Caco-2 (cell line): ENCODE measurements at regions not wholly inside any gene's neighbourhood (a gene's known extent, or its start where the extent isn't known, plus 50 kb on each side); places are given as distances from the start of the nearest gene placed in this dataset.

Experiments
- BruUV-seq: library from RNA; stranded (reverse); fragments of 400-500 nt; replicated peaks from 2 replicates; lab custom pipeline; 2021; lab: Mats Ljungman, UMichigan
- CTCF ChIA-PET: fragments of 300-600 bp; sonication (Branson Sonifier 250); formaldehyde crosslinking; loops from one replicate; lab custom pipeline; 2022; ENCODE audit warnings: antibody characterized with exemption; lab: Charles Lee
- POLR2A ChIA-PET: fragments of 300-600 bp; sonication (Branson Sonifier 250); formaldehyde crosslinking; loops from one replicate; lab custom pipeline; 2022; ENCODE audit warnings: antibody characterized with exemption; lab: Charles Lee
- DNase-seq, 2 experiments: peaks; one replicate each; pipeline versions ENCODE4 v3.0.0 to v3.0.0-alpha.2; 2020 to 2022
- H3K27me3 ChIP-seq: replicated peaks from 2 replicates; pipeline ENCODE4 v1.6.0; 2011; ENCODE audit warnings: low read length; ENCODE audit not compliant: control insufficient read depth, insufficient read depth
- H3K36me3 ChIP-seq: 2 replicates; pipeline ENCODE4 v1.5.1; 2011; ENCODE audit warnings: low read length; ENCODE audit not compliant: control insufficient read depth, insufficient read depth
- H3K4me1 ChIP-seq: fragments of 250-450 bp; sonication (Bioruptor Pico); 2 replicates; pipeline ENCODE4 v1.5.1; 2020; ENCODE audit warnings: mild to moderate bottlenecking
- H3K4me3 ChIP-seq: 2 replicates; pipeline ENCODE4 v1.5.1; 2011; ENCODE audit warnings: low read depth, mild to moderate bottlenecking, control low read depth, low read length
- H3K9me3 ChIP-seq: fragments of 250-450 bp; sonication (Bioruptor Pico); 2 replicates; pipeline ENCODE4 v1.5.1; 2020; ENCODE audit warnings: mild to moderate bottlenecking, moderate library complexity
- H3K27ac Mint-ChIP-seq: one replicate; pipeline ENCODE4 v1.8.0; 2022; ENCODE audit warnings: mixed read lengths; ENCODE audit not compliant: unreplicated experiment
- H3K27me3 Mint-ChIP-seq: one replicate; pipeline ENCODE4 v1.8.0; 2022; ENCODE audit warnings: mixed read lengths; ENCODE audit not compliant: insufficient read depth, unreplicated experiment
- H3K36me3 Mint-ChIP-seq: one replicate; pipeline ENCODE4 v1.8.0; 2022; ENCODE audit warnings: mild to moderate bottlenecking, mixed read lengths; ENCODE audit not compliant: insufficient read depth, unreplicated experiment
- H3K4me1 Mint-ChIP-seq: one replicate; pipeline ENCODE4 v1.8.0; 2022; ENCODE audit warnings: low read depth, mixed read lengths; ENCODE audit not compliant: unreplicated experiment
- H3K4me3 Mint-ChIP-seq: one replicate; pipeline ENCODE4 v1.8.0; 2022; ENCODE audit warnings: mild to moderate bottlenecking, moderate library complexity, mixed read lengths; ENCODE audit not compliant: unreplicated experiment
- H3K9me3 Mint-ChIP-seq: one replicate; pipeline ENCODE4 v1.8.0; 2022; ENCODE audit warnings: mixed read lengths; ENCODE audit not compliant: unreplicated experiment
- intact Hi-C: fragments of 100-400 bp; cut with micrococcal nuclease; formaldehyde crosslinking; loops from one replicate; pipeline ENCODE4 v1.10.0; 2022; ENCODE audit not compliant: unreplicated experiment
- TF ChIP-seq, protein P1 (sequence below), 2 experiments: fragments of 200-600 bp in 1 of 2; IDR thresholded peaks; 1 replicate in 1 of 2; 2 replicates in 1 of 2; pipeline versions ENCODE4 v1.5.1 to v1.8.0; 2011 to 2022; ENCODE audit warnings: antibody characterized with exemption in 1 of 2, control low read depth in 1 of 2, inconsistent platforms in 1 of 2, low read depth in 1 of 2, low read length in 1 of 2, mild to moderate bottlenecking in 1 of 2, moderate library complexity in 1 of 2; ENCODE audit not compliant: insufficient read depth in 1 of 2, severe bottlenecking in 1 of 2, unreplicated experiment in 1 of 2

DNA sequence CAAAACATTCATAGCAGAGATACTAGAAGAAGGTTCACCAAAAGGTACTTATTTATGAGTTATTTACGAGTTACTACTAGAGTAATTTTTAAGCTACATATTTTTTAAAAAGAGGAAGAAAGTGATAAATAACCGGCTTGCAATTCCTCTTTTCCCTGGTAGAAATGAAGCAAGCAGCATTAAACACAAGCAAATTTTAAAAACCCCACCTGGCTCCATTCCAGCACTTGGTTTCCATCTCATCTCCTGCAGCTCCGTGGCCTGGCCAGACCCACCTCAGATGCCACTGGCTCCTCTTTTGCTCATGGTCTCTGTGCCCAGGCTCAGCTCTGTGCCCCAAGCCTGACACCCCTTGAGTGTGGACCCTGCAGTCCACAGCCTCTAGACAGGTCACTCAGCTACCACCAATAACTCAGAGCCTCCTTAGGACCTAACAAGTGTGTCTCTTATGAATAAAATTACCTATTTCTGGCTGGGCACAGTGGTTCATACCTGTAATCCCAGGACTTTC is 479.5 kb downstream of the TNS3 start:
- no peaks in the 10 kb centered on the region for H3K9me3 ChIP-seq
- intact Hi-C loops = no loop called here
- POLR2A ChIA-PET = no interaction called here
- H3K36me3 ChIP-seq = no peaks in the 10 kb centered on the region
- Mint-ChIP-seq H3K27ac (no peak overlapping the region), H3K27me3 (peaks cover 4% of the 10 kb centered on the region), H3K9me3 (no peaks in the 10 kb centered on the region), H3K4me1 (no peaks in the 10 kb centered on the region), H3K36me3 (no peaks in the 10 kb centered on the region), H3K4me3 (no peak overlapping the region)
- CTCF ChIA-PET = no interaction called here
- TF ChIP-seq, protein P1, sequence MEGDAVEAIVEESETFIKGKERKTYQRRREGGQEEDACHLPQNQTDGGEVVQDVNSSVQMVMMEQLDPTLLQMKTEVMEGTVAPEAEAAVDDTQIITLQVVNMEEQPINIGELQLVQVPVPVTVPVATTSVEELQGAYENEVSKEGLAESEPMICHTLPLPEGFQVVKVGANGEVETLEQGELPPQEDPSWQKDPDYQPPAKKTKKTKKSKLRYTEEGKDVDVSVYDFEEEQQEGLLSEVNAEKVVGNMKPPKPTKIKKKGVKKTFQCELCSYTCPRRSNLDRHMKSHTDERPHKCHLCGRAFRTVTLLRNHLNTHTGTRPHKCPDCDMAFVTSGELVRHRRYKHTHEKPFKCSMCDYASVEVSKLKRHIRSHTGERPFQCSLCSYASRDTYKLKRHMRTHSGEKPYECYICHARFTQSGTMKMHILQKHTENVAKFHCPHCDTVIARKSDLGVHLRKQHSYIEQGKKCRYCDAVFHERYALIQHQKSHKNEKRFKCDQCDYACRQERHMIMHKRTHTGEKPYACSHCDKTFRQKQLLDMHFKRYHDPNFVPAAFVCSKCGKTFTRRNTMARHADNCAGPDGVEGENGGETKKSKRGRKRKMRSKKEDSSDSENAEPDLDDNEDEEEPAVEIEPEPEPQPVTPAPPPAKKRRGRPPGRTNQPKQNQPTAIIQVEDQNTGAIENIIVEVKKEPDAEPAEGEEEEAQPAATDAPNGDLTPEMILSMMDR (IDR thresholded peaks at IDR 0.05; ENCODE audit: insufficient read depth in 1 of 2, low read depth in 1 of 2, low read length in 1 of 2, severe bottlenecking in 1 of 2, unreplicated experiment in 1 of 2) = no peak
- H3K4me3 ChIP-seq = no peak overlapping the region
- DNase-seq = no peak
- no TSS peak for BruUV-seq
- H3K4me1 ChIP-seq = no peaks in the 10 kb centered on the region
- no peaks in the 10 kb centered on the region for H3K27me3 ChIP-seq

DNA sequence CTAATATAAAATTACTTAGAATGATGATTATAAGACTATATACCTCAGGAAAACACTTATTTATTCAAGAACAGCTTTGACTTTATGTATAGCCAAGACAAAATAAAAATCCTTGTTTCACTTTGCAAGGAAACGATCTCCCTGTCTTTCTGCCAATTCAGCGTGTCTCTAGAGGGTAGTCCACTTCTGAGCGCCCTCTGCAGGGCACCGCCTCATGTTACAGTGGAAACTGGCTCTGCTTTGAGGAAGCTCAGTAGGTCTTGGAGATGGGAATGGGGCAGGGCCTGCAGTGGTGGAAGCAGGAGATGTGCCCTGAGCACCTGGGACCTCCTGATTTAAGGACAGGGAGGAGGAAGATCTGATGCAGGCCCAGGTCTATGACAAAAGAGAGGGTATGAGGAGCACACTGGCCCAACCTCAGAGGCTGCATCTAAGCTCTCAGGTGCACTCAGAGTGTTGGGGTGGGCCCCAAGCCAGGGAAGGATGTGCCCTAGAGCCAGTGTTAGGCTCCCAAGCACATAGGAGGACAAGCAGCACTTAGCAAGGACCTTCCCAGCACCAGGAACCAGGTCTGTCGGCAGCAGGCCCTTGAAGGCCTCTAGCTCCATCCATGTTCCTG is 481.0 kb downstream of the TNS3 start:
- H3K4me3 ChIP-seq = no peak overlapping the region
- H3K27me3 ChIP-seq = no peaks in the 10 kb centered on the region
- Mint-ChIP-seq H3K36me3 (no peaks in the 10 kb centered on the region), H3K27me3 (no peaks in the 10 kb centered on the region), H3K9me3 (no peaks in the 10 kb centered on the region), H3K4me3 (no peak overlapping the region), H3K4me1 (no peaks in the 10 kb centered on the region), H3K27ac (no peak overlapping the region)
- ChIA-PET POLR2A (no interaction called here), CTCF (interaction anchor here (0.7 to 1.0 kb wide), 3 partner anchors 13 to 157 kb away, joined by 3 read pairs; no protein-coding TSS in a partner anchor)
- no TSS peak for BruUV-seq
- no peaks in the 10 kb centered on the region for H3K9me3 ChIP-seq
- H3K36me3 ChIP-seq = no peaks in the 10 kb centered on the region
- intact Hi-C loops = no loop called here
- peak in 1 of 2 experiments; percentile 49 for DNase-seq
- TF ChIP-seq, protein P1 (IDR thresholded peaks at IDR 0.05; ENCODE audit: insufficient read depth in 1 of 2, low read depth in 1 of 2, low read length in 1 of 2, severe bottlenecking in 1 of 2, unreplicated experiment in 1 of 2) = peak; percentile 45 to 48
- no peaks in the 10 kb centered on the region for H3K4me1 ChIP-seq

DNA sequence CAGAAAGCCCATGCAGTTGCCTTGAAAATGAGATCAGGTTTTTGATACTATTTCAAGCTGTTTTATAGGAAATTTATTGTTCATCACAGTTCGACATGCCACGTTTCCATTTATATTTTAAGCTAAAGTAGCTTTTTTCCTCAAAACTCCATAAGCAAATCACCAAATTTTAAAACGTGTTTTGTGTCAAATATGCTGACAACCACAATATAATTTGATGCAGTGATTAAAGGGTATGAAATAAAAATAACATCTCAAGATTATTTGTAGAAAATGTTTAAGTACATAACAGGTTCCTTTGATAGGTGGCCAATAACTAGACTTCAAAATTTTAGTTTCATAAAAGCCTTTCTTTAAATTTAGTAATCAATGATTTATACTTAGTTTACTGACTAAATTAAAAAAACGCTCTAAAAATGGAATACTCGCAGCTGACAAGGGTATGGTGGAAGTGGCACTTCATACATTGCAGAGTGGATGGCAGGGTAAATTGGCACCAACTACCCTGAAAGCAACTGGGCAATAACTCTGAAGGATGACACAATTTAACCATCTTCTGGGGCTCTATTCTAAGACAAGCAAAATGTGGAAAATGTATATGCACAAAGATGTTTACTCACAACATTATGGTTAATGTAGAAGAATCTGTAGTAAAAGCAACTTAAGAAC is 481.6 kb downstream of the TNS3 start:
- H3K27me3 Mint-ChIP-seq = no peaks in the 10 kb centered on the region
- H3K4me1 ChIP-seq = no peaks in the 10 kb centered on the region
- no peak overlapping the region for H3K4me3 Mint-ChIP-seq
- no peaks in the 10 kb centered on the region for H3K27me3 ChIP-seq
- no peaks in the 10 kb centered on the region for H3K9me3 ChIP-seq
- no peak overlapping the region for H3K4me3 ChIP-seq
- H3K36me3 ChIP-seq = no peaks in the 10 kb centered on the region
- TF ChIP-seq, protein P1 (IDR thresholded peaks at IDR 0.05; ENCODE audit: insufficient read depth in 1 of 2, low read depth in 1 of 2, low read length in 1 of 2, severe bottlenecking in 1 of 2, unreplicated experiment in 1 of 2) = no peak
- POLR2A ChIA-PET = no interaction called here
- no peaks in the 10 kb centered on the region for H3K4me1 Mint-ChIP-seq
- no peaks in the 10 kb centered on the region for H3K9me3 Mint-ChIP-seq
- no TSS peak for BruUV-seq
- DNase-seq = no peak
- CTCF ChIA-PET = interaction anchor here (0.8 to 1.0 kb wide), 2 partner anchors 12 to 156 kb away, joined by 3 read pairs; no protein-coding TSS in a partner anchor
- H3K27ac Mint-ChIP-seq = no peak overlapping the region
- intact Hi-C loops = no loop called here
- no peaks in the 10 kb centered on the region for H3K36me3 Mint-ChIP-seq
